HEK293 (cell line): ENCODE measurements at regions not wholly inside any gene's neighbourhood (a gene's known extent, or its start where the extent isn't known, plus 50 kb on each side); places are given as distances from the start of the nearest gene placed in this dataset.

ENCODE experiments used
- ATF2 ChIP-seq: fragments of 450-650 bp; formaldehyde crosslinking; IDR thresholded peaks from 2 replicates; pipeline ENCODE4 v1.5.1; 2016; ENCODE audit warnings: missing biosample characterization, missing genetic modification characterization, low read depth
- SP2 ChIP-seq: fragments of 450-650 bp; formaldehyde crosslinking; IDR thresholded peaks from 2 replicates; pipeline ENCODE4 v1.5.1; 2016; ENCODE audit warnings: missing biosample characterization, missing genetic modification characterization
- ZNF830 ChIP-seq: fragments of 450-650 bp; IDR thresholded peaks from 2 replicates; pipeline ENCODE4 v1.5.0; 2018; ENCODE audit warnings: missing biosample characterization, missing genetic modification characterization, low read depth, mild to moderate bottlenecking, moderate library complexity

DNA sequence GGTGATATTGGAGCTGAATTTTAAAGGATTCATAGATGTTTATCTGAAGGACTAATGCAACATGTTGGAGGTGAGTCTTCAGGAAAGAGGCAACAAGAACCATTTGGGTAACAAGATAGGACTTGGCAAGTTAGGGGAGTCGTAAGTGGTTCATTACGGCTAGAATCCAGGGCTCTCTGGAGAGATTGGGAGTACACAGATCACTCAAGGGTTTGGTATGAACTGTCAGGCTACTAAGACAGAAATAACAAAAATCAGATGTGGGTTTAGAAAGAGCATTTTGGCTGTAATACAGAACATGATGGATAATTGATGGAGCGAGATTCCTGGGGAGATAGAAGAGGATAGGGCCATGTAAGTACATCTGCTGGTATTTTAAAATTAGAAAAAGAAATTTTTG, 86.3 kb upstream of the ESR1 start:
- no peak for TF ChIP-seq ZNF830 (tag by site-specific recombination)
- no peak for TF ChIP-seq ATF2
- no peak for TF ChIP-seq SP2 (tag by site-specific recombination)
